NT2/D1 (cell line): ENCODE measurements at regions not wholly inside any gene's neighbourhood (a gene's known extent, or its start where the extent isn't known, plus 50 kb on each side); places are given as distances from the start of the nearest gene placed in this dataset.

Source experiments
- SUZ12 ChIP-seq: IDR thresholded peaks from 2 replicates; pipeline ENCODE4 v1.6.1; 2011; ENCODE audit not compliant: insufficient read length, insufficient read depth; ENCODE audit errors: extremely low read depth
- YY1 ChIP-seq: IDR thresholded peaks from 2 replicates; pipeline ENCODE4 v1.6.1; 2011; ENCODE audit not compliant: insufficient read length, insufficient read depth
- ZNF274 ChIP-seq: IDR thresholded peaks from 2 replicates; pipeline ENCODE4 v1.6.1; 2011; ENCODE audit warnings: mild to moderate bottlenecking, low read depth, low read length

- TF ChIP-seq ZNF274 (no peak), SUZ12 (no peak), YY1 (no peak)
These were observed 293.6 kb upstream of the CDH11 start for GRCh38 chr16:65415460-65415859.
